GM18519 (cell line): ENCODE measurements at regions not wholly inside any gene's neighbourhood (a gene's known extent, or its start where the extent isn't known, plus 50 kb on each side); places are given as distances from the start of the nearest gene placed in this dataset.
A peak's percentile ranks its signal among the peaks of the same experiment; 100 is the strongest.

Experiments used
- ATAC-seq: cut with Tn5 transposase; IDR thresholded peaks from one replicate; pipeline ENCODE4 v1.9.1; 2021; ENCODE audit warnings: mild to moderate bottlenecking, moderate library complexity; ENCODE audit not compliant: unreplicated experiment, low FRiP score

DNA sequence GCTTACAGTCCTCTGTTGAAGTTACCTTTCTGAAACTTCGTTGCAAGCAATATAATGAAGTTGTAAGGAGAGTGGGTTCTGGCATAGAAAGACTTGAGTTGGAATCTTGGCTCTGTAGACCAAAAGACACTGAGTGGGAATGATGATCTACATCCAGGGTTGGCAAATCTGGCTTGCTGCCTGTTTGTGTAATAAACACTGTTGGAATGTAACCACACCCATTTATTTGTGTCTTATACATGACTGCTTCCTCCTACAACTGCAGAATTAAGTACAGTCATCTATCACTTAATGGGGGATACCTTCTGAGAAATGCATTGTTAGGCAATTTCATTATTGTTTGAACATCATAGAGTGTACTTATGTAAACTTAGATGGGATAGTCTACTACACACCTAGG lies 178.4 kb upstream of the SUCLG2 start:
- no peak for ATAC-seq

DNA sequence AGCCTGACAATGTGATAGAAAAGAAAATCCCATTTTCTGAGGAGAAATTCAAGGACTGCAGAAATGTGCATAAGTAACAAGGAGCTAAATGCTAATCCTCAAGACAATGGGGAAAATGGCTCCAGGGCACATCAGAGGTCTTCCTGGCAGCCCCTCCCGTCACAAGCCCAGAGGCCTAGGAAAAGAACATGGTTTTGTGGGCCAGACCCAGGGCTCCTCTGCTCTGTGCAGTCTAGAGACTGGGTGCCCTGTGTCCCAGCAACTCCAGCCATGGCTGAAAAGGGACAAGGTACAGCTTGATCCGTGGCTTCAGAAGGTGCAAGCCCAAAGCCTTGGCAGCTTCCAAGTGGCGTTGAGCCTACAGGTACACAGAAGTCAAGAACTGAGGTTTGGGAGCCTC lies 176.8 kb upstream of the SUCLG2 start:
- ATAC-seq, result no peak

DNA sequence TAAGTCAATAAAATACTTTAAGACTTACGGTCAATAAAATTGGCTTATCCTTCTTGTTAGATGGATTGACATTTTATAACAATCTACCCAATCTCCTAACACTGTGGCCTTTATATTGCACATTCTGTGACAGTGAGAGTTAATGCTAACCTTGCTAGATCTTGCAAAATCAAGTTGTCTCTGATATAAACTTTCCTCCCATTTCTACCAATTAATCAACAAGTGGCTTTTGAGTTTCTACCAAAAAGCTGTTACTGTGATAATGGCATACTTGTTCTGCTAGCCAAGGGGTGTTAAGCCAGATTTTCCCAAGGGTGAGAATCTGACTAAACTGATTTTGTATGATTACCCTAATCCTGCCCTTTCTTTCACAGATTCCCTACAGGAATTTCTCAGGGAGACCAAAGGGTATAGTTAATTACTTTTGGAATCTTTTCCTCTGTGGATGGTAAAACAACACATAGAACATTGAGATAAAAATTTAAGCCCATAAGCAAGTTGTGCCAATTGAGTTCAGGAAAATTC lies 174.1 kb upstream of the SUCLG2 start:
- no peak for ATAC-seq

DNA sequence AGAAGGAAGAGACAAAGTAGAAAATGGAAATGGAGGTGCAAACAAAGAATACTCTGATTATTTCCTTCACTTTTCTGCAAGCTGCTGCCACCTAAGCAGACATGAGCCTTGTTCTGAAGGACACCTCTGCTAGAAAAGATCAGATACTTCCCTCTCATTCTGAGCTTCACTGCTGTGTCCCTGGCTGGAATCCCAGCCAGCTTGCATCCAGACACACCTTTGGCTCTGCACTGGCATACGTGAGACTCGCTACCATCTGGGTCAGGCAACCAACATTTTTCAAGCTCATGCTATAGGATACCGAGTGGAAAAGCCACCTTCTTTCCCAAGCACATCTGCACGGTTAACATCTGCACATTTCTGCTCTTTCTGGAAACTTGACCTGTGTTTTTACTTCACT lies 166.7 kb upstream of the SUCLG2 start:
- no peak for ATAC-seq

DNA sequence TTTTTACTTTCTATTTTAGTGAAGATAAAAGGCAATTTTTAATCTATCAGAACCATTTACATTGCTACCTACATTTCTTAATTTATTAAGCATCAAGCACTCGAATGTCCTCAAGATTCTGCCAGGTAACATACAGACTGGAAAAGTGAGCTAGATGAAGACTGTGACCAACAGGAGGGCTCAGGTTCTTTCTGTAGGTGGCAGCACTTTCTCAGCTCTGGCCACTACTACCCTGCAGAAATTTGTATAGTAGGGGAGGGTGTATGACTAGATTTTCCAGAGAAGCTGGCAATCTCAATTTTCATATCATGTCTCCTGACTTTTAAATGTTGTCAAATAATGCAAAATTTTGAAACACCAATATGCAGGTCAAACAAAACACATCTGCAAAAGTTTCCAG lies 165.0 kb upstream of the SUCLG2 start:
- no peak for ATAC-seq

DNA sequence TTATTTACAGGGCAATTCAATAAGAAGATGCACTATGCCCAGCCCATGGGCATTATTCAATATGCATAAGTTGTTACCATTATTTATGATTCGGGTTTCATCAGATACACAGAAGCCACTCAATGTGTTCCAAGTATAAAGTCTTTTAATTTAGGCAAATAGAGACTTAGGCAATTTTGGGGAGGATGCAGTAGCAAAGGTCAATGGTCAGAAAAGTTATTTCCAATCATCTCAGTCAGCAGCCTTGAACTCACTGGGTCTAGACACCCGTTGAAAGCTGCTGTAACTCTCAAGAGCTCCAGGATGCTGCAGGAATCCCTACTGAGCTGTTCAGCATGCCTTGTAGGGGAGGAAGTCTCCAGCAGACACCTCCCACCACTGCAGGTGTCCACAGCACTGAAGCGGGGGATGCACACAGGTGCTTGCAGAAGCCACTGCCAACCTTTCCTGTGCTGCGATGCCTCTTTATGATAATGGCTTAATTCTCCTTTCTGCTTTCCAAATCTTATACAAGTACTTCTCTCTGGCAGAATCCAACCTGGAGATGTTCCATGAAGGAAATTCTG lies 155.0 kb upstream of the SUCLG2 start:
- ATAC-seq, result no peak

DNA sequence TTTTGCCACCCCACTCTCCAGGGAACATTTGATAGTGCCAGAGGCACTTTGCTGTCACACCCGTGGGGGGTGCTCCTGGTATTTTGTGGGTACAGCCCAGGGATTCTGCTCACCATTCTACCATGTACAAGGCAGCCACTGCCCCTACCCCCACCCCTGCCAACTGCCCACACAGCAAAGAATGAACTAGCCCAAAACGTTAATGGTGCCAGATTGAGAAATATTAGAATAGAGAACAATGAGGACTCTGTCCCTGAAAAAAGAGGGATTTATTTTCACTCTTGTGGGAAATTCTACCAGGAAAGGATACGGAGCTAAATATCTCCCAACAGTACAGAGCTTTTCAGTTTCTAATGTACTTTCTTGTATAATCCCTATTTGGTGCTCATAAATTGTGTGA lies 154.5 kb upstream of the SUCLG2 start:
- ATAC-seq, result no peak

DNA sequence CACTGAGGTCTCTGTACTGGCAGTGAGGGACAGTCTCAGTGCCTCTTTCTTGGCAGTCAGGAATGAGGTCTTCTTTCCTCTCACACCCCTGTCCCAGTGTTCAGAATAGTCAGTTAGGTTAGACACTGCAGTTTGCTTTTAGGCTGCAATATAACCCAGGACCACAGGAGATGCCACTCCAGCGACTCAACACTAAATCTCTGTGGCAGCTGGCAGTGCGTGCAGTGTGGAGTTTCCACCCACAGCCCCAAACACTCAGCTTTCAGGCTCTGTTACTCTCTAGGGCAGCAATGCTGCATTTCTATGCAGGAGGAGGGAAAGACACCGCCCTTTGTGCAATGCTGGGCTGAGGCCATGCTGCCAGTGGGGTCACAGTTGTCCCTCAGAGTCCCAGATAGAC lies 150.2 kb upstream of the SUCLG2 start:
- ATAC-seq, result no peak

DNA sequence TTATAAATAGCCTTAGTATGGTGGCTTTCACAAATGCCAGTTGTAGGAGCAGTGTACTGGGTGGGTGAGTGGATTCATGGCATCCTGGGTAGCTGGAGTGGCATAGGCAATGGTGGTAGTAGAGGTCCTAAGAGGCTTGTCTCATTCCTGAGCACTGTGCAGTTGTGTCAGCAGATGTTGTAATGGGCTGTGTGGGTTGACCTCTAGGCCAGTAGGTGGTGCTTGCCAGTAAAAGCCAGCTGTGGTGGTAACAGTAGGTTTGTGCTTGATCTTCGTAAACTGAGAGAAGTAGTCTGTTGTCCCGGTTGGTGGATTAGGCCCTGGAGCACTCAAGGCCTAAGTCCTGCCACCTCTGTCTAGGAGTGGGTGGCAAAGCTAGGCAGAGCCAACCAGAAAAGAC lies 149.7 kb upstream of the SUCLG2 start:
- ATAC-seq, result no peak

DNA sequence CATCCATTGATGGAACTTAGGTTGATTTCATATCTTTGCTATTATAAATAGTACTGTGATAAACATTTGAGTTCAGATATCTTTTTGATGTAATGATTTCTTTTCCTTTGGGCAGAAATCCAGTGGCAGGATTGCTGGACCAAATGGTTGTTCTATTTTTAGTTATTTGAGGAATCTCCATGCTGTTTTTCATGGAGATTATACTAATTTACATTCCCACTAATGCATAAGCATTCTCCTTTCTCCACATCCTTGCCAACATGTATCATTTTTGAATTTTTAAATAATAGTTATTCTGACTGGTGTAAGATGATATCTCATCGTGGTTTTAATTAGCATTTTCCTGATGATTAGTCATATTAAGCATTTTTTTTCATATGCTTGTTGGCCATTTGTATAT lies 144.0 kb upstream of the SUCLG2 start:
- ATAC-seq, result no peak

DNA sequence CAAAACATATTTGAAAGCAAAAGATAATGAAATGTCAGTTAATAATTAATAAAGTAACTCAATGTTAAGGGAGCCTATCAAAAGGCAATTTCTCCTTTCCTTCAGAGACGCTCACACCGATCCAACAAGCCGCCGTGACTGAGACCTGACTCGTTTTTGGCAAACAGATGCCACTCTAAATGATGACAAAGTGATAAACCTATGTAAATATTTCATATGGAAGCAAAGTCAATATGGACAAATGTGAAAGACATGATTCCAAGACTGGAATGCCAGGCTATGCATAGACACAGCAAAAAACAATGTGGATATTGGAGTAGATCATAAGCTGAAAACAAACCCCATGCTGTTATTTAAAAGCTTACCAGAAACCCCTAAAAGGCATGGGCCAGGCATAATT lies 137.2 kb upstream of the SUCLG2 start:
- ATAC-seq, result no peak

DNA sequence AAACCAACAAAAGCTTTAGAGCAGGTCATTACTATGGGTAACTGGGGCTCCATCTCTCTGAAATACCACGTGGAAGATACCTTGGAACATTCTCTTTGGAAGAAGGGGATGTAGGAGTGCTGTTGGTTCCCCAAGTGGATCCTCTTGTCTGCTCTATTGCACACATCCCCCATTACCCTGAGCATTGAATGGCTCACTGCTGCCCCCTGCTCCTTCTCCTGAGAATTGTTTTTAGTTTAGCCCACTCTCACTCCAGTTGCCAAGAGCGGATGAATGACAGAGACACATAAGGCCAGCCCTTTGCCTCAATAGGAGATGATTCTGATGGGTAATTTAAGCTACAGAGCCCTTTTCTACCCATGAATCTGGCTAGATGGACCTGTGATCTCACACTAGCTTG lies 135.6 kb upstream of the SUCLG2 start:
- ATAC-seq, result peak; percentile 65

DNA sequence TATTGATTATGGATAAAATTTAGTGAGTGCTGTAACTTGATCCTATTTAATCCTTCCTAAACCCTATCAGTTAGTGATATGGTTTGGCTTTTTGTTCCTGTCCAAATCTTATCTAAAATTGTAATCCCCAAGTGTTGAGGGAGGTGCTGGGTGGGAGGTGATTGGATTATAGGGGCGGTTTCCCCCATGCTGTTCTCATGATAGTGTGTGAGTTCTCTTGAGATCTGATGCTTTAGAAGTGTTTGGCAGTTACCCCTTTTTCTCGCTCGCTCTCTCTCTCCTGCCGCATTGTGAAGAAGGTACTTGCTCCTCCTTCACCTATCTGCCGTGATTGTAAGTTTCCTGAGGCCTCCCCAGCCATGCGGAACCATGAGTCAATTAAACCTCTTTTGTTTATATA lies 134.0 kb upstream of the SUCLG2 start:
- no peak for ATAC-seq

DNA sequence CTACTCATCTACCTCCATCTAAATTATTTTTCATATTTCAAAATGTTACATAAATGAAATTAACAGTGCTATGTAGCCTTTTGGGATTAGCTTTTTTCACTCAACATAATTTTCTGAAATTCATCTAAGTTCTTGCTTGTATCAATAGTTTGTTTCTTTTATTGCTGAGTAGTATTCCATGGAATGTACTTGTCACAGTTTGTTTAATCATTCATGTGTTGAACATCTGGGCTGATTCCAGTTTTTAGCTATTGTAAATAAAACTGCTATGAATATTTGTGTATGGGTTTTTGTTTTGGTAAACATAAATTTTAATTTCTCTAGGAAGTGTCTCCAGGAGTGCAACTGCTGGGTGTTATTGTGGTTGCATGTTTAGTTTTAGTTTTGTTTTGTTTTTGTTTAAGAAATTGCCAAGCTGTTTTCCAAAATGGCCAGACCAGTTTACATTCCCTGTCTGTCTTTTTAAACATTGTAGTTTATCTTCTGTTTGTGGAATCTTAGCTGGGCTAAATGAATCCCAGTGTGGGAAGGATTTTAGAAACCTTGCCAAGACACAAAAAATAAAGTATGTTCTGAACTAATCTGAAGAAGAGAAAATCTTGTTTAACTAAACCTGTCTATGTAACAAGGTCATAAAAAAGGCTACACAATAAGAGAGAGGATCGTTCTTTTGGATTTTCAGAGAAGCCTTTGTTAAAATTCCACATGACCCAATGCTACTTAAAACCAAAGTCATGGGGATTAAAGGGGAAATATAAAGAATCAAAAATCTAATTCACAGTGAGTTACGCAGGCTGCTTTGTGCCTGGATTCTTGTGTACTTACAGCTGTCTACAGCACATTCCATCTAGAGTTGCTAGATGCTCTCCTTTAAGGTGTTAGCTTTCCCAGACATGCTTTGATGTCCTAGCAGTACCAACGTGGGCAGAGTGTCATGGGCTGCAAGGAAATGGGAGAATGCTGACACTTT lies 129.2 kb upstream of the SUCLG2 start:
- ATAC-seq, result no peak

DNA sequence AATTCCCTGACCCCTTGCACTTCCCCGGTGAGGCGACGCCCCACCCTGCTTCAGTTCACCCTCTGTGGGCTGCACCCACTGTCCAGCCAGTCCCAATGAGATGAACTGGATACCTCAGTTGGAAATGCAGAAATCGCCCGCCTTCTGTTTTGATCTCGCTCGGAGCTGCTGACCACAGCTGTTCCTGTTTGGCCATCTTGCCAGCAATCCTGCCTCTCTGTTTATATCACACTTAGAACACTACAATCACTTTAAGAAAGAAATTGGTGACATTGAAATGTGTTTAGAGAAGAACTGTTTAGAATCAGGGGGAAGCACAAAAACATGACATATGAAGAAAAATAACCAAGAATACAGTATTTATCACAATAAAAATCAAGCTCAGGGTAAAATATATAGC lies 127.5 kb upstream of the SUCLG2 start:
- ATAC-seq, result no peak

DNA sequence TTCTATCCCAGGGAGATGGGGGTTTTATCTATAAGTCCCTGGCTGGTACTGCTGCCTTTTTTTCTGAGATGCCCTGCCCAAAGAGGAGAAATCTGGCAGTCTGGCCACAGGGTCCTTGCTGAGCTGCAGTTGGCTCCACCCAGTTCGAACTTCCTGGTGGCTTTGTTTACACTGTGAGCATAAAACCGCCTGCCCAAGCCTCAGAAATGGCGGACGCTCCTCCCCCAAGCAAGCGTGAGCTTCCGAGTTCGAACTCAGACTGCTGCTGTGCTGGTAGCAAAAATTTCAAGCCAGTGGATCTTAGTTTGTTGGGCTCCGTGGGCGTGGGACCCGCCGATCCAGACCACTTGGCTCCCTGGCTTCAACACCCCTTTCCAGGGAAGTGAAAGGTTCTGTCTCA lies 126.8 kb upstream of the SUCLG2 start:
- no peak for ATAC-seq

DNA sequence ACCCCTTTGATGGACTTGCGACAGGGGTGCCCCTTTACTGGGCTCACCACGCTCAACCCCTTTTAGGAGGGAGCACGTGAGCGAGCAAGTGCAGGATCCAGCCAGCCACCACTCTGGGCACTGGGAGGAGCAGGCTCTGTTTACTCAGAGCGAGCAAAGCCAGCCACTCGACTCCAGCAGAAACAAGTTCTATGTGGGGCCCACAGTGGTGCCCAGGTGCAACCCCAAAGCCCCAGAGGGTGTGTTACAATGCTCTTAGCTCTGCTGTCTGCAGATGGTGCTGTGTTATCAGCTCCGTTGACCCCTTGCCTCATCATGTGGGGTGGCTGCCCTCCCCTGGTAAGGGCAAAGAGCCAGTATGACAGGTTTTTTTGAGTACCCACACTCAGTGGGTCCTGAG lies 120.3 kb upstream of the SUCLG2 start:
- ATAC-seq, result no peak

DNA sequence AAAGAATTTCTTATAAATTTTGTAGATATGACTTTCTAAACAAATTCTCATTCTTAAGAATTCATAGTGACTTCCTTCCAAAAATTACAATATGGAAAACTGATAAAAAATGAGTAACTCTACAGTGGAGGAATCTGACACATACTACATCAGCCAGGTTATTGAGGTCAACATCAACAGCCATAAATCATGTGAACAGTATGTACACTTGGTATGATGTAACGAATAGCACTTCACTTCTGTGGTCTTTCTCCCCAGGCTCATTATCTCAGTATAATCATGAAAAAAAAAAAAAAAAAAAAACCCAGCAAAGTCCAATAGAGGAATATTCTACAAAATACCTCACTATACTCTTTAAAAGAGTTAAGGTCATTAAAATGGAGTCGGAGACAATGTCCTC lies 111.2 kb upstream of the SUCLG2 start:
- ATAC-seq, result no peak

DNA sequence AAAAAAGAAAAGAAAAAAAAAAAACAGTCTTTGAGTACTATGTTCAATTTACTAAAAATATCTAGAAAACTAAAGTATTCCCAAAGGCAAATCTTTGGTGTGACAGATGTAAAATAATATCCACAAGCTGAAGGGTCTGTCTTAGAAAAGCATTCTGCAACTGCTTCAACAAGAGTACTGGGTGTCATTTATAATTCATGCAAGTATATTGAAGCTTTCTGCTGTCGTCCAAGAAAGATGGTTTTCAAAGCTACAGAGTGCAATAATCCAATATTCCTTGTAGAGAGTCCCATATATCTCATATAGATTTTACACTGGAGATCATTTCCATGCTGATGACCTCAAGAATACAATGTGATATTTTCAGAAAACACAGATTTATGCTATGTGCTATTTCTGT lies 90.9 kb upstream of the SUCLG2 start:
- ATAC-seq, result no peak

DNA sequence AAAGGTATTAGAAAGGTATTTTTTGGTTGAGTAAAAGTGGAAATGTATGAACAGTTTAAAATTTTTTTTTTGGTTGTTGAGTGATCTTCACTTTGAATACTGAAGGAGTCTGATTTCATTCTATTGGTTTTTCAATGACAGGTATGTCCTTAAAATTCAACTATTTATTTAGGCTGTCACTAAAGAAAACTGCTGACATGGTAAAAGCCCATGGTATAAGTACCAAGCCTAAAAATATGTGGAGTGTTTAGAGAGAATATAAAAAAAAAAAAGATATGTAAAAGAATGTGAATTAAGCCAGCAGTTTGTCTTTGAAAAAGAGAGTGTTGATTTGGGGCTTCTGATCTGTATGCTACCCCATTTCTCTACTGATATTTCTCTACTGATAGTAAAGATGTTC lies 90.3 kb upstream of the SUCLG2 start:
- ATAC-seq, result no peak

DNA sequence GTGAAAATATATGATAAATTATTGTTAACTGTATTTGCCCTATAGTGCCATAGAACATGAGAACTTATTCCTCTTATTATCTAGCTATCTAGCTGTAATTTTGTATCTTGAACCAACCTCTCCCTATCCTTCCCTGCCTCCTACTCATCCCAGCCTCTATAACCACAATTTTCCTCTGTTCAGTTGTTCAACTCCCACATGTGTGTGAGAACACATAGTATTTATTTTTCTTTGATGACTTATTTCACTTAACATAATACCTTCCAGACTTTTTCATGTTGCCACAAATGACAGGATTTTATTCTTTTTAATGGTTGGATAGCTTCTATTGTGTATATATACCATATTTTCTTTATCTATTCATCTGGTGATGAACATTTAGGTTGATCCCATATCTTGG lies 85.4 kb upstream of the SUCLG2 start:
- ATAC-seq, result no peak
